ENCODE measurements at regions not wholly inside any gene's neighbourhood (a gene's known extent, or its start where the extent isn't known, plus 50 kb on each side); places are given as distances from the start of the nearest gene placed in this dataset.

- DNase-seq (ENCODE audit: low read depth): no peak
- no peak overlapping the region for H3K4me3 ChIP-seq (ENCODE audit: low read depth, low read length)
- TF ChIP-seq, protein P1, sequence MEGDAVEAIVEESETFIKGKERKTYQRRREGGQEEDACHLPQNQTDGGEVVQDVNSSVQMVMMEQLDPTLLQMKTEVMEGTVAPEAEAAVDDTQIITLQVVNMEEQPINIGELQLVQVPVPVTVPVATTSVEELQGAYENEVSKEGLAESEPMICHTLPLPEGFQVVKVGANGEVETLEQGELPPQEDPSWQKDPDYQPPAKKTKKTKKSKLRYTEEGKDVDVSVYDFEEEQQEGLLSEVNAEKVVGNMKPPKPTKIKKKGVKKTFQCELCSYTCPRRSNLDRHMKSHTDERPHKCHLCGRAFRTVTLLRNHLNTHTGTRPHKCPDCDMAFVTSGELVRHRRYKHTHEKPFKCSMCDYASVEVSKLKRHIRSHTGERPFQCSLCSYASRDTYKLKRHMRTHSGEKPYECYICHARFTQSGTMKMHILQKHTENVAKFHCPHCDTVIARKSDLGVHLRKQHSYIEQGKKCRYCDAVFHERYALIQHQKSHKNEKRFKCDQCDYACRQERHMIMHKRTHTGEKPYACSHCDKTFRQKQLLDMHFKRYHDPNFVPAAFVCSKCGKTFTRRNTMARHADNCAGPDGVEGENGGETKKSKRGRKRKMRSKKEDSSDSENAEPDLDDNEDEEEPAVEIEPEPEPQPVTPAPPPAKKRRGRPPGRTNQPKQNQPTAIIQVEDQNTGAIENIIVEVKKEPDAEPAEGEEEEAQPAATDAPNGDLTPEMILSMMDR (IDR thresholded peaks at IDR 0.05; ENCODE audit: insufficient read depth, low read depth, low read length): no peak
These were observed 298.2 kb upstream of the TAS2R1 start for GRCh38 chr5:9928326-9928725.

GRCh38 chr5:9927521-9927997, 297.4 kb upstream of the TAS2R1 start:
- DNase-seq (ENCODE audit: low read depth): peak; percentile 54
- no peak overlapping the region for H3K4me3 ChIP-seq (ENCODE audit: low read depth, low read length)
- TF ChIP-seq, protein P1 (IDR thresholded peaks at IDR 0.05; ENCODE audit: insufficient read depth, low read depth, low read length): no peak

DNA sequence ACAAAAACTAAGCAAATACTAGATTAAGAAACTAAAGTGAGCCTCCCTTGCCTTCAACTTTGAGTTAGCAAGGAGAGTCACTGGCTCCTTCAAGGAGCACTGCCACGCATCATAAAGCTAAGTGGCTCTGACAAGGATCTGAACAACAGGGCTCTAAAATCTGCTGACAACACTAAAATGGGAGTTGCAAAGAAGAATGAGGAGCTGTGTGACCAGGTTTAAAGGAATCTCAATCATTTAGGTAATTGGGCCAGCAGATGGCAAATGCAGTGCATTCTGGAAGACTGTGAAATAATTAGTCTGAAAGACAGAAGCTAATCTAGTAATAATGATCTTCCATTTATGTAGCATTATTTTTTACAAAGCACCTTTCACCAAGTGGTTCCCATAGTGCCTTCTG, 297.0 kb upstream of the TAS2R1 start:
- no peak overlapping the region for H3K4me3 ChIP-seq (ENCODE audit: low read depth, low read length)
- TF ChIP-seq, protein P1 (IDR thresholded peaks at IDR 0.05; ENCODE audit: insufficient read depth, low read depth, low read length): no peak
- DNase-seq (ENCODE audit: low read depth): peak; percentile 21

DNA sequence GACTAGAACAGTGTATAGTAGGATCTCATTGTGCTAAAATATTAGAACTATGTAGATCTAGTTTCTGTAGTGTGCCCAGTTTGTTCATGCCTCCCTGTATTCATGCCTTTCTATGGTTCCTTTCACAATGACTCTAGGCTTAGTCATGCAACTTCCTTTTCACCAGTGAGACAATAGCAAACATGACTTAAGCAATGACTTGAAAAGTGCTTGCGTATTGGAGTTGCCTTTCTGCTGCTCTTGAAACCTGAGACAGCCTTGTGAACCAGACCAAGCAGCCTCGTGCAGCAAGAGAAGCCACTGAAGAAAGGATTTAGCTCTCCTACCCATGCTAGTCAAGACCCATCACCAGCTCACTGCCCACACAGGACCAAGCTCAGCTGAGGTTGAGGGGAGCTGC, 294.5 kb upstream of the TAS2R1 start:
- DNase-seq (ENCODE audit: low read depth): peak; percentile 91
- TF ChIP-seq, protein P1 (IDR thresholded peaks at IDR 0.05; ENCODE audit: insufficient read depth, low read depth, low read length): no peak
- no peak overlapping the region for H3K4me3 ChIP-seq (ENCODE audit: low read depth, low read length)

GRCh38 chr5:9922719-9923118, 292.6 kb upstream of the TAS2R1 start:
- no peak for DNase-seq (ENCODE audit: low read depth)
- H3K4me3 ChIP-seq (ENCODE audit: low read depth, low read length): no peak overlapping the region
- TF ChIP-seq, protein P1 (IDR thresholded peaks at IDR 0.05; ENCODE audit: insufficient read depth, low read depth, low read length): peak; percentile 20

GRCh38 chr5:9920697-9921096, 290.5 kb upstream of the TAS2R1 start:
- TF ChIP-seq, protein P1 (IDR thresholded peaks at IDR 0.05; ENCODE audit: insufficient read depth, low read depth, low read length): peak; percentile 9
- DNase-seq (ENCODE audit: low read depth): no peak
- H3K4me3 ChIP-seq (ENCODE audit: low read depth, low read length): no peak overlapping the region

Measured in fibroblast of villous mesenchyme (primary cell).